LoVo (cell line): ENCODE measurements at regions not wholly inside any gene's neighbourhood (a gene's known extent, or its start where the extent isn't known, plus 50 kb on each side); places are given as distances from the start of the nearest gene placed in this dataset.
"Not testable (repeated sequence)": the region's sequence is repeated elsewhere in the genome, so short reads cannot be mapped to it uniquely, and the experiment has no call there.

Experiments
- DNase-seq: peaks from one replicate; pipeline ENCODE4 v3.0.0-alpha.2; 2016; ENCODE audit warnings: low spot score

DNA sequence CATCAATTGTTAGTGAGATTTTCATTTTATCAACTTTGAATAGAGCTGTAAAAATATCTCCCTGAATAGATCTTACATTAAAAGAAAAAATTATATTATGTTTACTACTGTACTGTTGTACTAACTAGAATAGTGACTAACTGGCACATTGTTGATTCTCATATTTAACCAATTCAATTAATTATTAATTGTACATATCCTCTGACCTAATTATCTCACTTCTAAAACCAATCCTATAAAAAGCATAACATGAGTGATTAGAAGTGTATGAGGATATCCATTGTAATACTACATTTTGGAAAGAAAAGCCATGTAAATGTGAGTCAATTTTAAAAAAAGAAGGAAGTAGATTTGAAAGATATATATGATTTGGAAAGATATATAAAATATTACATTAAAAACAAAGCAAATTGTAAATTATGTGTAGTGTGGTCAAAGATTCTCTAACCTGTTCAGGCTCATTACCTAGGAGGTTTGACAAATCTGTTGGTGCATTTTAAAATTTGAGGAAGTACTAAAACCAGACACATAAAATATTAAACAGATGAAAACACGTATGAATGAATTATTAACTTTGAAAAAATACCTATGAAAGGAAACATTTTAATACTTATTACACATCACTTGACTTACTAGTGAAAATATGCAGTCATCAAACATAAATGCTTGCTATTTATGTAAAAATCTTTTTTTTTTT, 829.8 kb upstream of the SLC10A2 start:
- DNase-seq, result no peak

- no peak for DNase-seq
These were observed 828.4 kb upstream of the SLC10A2 start for GRCh38 chr13:103894626-103895025.

DNA sequence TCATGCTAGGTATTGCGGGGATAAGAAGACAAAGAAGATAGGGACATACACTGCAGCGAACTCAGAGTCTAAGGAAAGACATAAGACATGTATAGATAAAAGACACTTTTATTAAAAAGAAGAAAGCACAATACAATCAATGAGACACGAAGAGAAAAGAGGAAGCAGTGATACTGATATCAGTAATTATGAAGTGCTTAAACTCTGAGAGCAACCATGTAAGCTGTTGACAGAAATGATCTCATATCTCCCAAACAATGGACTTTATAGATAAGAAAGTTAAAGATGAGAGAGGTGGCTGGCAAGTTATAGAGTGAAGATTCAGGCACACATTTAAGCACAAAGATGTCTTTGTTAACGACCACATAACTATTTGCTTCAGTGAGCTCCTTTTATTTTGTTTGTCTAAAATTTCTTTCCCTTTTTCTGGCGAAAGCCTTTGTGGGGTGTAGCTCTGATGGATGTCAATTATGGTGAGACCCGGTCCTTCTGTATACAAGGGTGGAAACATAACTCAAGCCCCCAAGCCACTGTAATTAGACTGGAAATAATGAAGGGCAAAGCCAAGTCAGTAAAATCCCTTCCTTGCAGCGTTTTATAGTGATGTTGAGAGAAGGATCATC, 818.0 kb upstream of the SLC10A2 start:
- DNase-seq, result no peak

GRCh38 chr13:103883698-103884097, 817.5 kb upstream of the SLC10A2 start:
- no peak for DNase-seq

DNA sequence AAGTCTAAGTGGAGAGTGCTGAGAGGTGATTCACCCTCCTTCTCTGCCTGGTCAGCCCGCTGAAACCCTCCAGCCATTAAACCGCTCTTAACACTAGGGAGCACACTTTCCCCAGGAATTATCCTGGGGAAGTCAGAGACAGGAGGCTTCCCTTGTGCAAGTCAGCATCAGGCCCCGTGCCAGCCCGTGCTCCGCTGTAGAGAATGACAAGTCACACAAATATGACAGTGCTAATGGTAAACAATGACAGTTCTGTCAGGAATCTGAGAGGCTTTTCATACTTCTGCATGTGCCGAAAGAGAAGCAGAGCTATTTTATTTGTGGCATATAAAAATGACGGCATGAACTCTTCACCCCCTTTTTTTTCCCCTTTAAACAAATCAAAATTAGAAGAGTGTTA, 816.9 kb upstream of the SLC10A2 start:
- DNase-seq, result peak; percentile 84

- DNase-seq, result not testable (repeated sequence)
These were observed 813.9 kb upstream of the SLC10A2 start for GRCh38 chr13:103880146-103880545.

GRCh38 chr13:103878891-103879605, 812.8 kb upstream of the SLC10A2 start:
- no peak for DNase-seq

GRCh38 chr13:103876571-103876970, 810.4 kb upstream of the SLC10A2 start:
- no peak for DNase-seq

DNA sequence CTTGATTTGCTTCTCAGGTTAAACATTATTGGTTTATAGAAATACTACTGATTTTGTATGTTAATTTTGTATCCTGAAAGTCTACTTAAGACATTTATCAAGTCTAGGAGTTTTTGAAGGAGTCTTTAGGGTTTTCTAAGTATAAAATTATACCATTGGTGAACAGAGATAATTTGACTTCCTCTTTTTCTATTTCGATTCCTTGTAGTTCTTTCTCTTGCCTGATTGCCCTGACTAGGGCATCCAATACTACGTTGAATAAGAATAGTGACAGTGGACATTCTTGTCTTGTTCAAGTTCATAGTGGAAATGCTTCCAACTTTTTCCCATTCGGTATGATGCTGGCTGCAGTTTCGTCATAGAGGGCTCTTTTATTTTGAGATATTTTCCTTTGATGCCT, 807.5 kb upstream of the SLC10A2 start:
- DNase-seq, result no peak

DNA sequence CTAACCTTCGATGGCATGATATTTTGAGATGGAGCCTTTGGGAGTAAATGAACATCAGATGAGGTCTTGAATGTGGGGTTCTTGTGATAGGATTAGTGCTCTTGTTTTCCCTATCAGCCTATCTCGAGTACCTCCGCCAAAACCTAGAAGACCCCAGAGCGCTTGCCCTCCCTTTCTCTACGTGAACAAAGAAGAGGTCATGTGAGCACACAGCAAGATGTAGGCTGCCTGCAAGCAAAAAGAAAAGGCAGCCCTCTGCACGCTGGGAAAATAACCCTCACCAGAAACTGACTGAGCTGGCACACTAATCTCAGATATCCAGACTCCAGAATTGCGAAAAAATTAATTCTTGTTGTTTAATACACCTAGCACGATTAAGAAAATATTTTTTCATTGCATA, 799.8 kb upstream of the SLC10A2 start:
- no peak for DNase-seq

- DNase-seq, result no peak
These were observed 796.3 kb upstream of the SLC10A2 start for GRCh38 chr13:103862525-103862924.

- DNase-seq, result no peak
These were observed 793.7 kb upstream of the SLC10A2 start for GRCh38 chr13:103859952-103860351.

DNA sequence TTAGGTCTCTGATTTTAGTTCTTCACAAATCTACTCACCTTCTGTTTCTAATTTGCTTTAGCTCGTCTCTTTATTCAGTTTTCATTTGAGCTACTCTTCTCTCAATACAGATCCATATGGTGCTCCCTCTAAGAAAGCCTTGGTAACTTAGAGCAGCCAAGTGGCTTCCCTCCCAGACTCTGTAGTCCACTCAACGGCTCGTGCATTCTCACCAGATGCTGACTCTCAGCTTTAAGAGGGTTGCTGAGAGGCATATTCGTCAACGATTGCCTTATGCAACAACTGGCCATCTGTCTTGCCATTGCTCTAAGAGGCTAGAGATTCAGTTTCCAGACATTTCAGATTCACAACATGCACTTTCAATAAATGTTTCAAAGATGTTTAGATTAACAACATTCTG, 785.8 kb upstream of the SLC10A2 start:
- DNase-seq, result no peak

DNA sequence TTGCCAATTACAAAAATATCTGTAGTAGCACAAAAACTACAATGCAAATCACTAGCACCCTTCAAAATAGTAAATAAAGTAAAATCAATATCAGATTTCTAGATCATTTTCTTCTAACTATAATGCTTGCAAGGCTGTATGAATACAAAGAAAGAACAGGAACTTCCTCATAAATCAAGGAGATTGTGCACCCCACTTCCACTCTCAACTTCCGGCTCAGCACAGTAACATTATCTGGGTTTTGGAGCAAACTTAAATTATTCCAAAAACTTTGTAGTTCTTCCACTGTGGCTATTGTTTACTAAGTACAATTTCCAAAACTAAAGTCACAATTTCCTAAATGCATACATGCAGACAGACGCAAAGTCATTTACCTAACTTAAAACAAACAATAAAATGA, 778.3 kb upstream of the SLC10A2 start:
- DNase-seq, result no peak

DNA sequence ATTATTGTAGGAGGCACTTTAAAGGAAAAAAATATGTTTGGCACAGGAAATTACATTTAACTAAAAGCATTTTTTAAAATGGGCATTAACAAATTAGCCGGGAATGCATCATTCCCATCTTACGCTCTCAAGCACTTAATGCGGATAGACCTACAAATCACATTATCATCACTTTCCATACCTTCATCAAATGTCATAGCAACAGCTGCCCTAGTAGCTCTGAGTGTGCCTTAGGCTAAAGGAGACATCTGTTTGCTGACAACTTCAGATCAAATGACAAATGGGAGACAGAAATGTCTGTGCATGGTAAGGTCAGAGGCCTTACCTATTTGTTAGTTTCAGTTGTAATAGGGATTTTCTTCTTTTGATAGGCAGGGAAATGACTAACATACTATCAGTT, 773.2 kb upstream of the SLC10A2 start:
- no peak for DNase-seq

GRCh38 chr13:103835052-103835451, 768.8 kb upstream of the SLC10A2 start:
- no peak for DNase-seq

GRCh38 chr13:103833294-103833852, 767.2 kb upstream of the SLC10A2 start:
- no peak for DNase-seq

DNA sequence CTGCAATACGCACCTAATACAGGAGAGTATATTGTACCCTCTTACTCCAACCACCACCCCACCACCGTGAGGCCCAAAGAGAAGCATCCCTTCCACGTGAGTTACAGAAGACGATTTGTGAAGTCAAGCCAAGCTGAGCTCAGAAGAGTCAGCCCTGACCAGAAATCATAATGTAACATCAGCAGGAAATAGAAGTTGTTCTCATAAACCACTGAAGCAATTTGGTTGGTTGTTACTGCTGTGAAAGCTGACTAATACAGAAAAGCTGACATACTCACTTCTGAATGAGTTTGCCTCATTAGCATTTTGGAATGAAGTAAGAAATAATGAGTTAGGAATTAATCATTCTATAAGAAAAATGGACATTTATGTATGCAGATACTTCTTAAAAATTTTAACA, 749.4 kb upstream of the SLC10A2 start:
- no peak for DNase-seq

- DNase-seq, result no peak
These were observed 746.8 kb upstream of the SLC10A2 start for GRCh38 chr13:103812971-103813370.

GRCh38 chr13:103812558-103812957, 746.3 kb upstream of the SLC10A2 start:
- DNase-seq, result no peak

GRCh38 chr13:103810026-103810425, 743.8 kb upstream of the SLC10A2 start:
- no peak for DNase-seq

DNA sequence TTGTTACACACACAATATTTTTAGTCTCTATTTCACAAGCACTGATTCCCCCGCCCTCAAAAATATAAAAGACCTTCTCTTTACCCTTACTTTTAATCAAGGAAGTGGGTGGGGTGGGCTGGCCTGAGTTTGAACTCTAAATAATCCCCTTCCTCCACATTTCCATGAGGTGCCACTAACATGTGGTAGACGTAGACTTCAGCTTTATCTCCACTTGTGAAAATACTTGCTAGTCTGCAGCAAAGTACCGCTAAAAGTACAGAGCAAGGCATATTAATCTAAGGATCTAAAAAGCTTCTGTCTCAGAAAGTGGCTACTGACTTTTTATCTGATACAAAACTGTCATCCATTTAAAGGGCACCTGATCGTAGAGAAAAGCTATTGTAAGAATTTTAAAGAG, 739.6 kb upstream of the SLC10A2 start:
- DNase-seq, result no peak

DNA sequence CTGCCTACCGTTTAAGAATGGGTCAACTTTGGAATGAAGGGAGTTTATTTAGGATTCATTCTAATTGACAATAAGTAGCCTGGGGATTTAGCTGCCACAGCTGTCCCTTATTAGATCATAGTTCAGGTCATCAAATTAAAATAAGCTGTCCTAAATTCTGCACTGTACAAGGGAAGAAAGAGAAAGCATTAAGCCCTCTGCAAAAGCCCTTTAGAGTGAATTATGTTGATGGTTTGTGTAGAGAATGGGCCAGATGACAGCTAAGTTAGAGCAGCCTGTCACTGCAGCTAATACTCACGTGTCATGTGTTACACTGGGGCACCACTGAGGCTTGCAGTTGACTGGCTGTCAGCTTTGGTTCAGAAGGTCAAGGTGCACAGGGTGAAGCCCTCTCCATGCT, 737.1 kb upstream of the SLC10A2 start:
- DNase-seq, result no peak
